ENCODE measurements at regions not wholly inside any gene's neighbourhood (a gene's known extent, or its start where the extent isn't known, plus 50 kb on each side); places are given as distances from the start of the nearest gene placed in this dataset.

GRCh38 chr22:48696371-48696770, 1131.3 kb downstream of the BRD1 start:
- TF ChIP-seq POLR2AphosphoS5 (IDR thresholded peaks at IDR 0.05; ENCODE audit: low read depth, low read length) (no peak), POLR2A (IDR thresholded peaks at IDR 0.05; ENCODE audit: borderline replicate concordance, extremely low read depth, insufficient read depth, insufficient read length) (no peak), CTCF (IDR thresholded peaks at IDR 0.05 in 2 of 3, conservative IDR thresholded peaks at IDR 0.05 in 1 of 3; ENCODE audit: borderline replicate concordance in 1 of 3, insufficient read depth in 1 of 3, low read depth in 2 of 3, low read length in 2 of 3) (no peak), SRF (IDR thresholded peaks at IDR 0.05; ENCODE audit: low read depth) (no peak), CEBPB (IDR thresholded peaks at IDR 0.05; ENCODE audit: low read depth) (no peak)
